ENCODE measurements at regions not wholly inside any gene's neighbourhood (a gene's known extent, or its start where the extent isn't known, plus 50 kb on each side); places are given as distances from the start of the nearest gene placed in this dataset.

DNA sequence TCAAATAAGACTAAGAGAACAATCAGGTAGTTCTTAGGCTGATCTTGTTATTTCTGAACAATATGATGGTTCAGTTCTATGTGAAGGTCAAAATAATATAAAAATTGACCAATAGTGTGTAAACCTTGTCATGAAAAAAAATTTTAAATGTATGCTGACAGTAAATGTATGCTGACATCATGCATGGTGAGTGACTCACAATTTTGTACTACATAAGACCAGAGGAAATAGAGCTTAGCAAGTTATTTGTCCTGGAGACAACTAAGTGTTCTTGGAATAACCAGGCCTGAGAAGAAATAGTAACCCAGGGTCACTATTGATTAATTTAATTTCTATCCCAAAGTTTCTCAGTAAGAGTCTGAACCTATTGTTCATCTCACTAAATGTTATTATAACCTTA lies 182.2 kb upstream of the PCDH15 start:
- TF ChIP-seq POLR2AphosphoS5 (IDR thresholded peaks at IDR 0.05; ENCODE audit: insufficient read depth in 1 of 2, low read depth in 1 of 2) (no peak), CTCF (IDR thresholded peaks at IDR 0.05) (no peak)

Data from vagina (tissue), 2 donors.